GM12878 (cell line): ENCODE measurements at regions not wholly inside any gene's neighbourhood (a gene's known extent, or its start where the extent isn't known, plus 50 kb on each side); places are given as distances from the start of the nearest gene placed in this dataset.

Source experiments
- ATAC-seq: fragments of 200-7000 bp; cut with Tn5 transposase; 3 replicates; pipeline ENCODE4 v1.9.1; 2020; ENCODE audit warnings: mild to moderate bottlenecking, moderate library complexity
- BruUV-seq: library from RNA; stranded (reverse); fragments of 400-500 nt; replicated peaks from 2 replicates; lab custom pipeline; 2021; lab: Mats Ljungman, UMichigan
- CTCF ChIA-PET: fragments of 300-600 bp; sonication (Branson Sonifier 250); formaldehyde crosslinking; extraction: SDS; loops from one replicate; lab custom pipeline; 2021; ENCODE audit warnings: inconsistent platforms; lab: Yijun Ruan, JAX
- POLR2A ChIA-PET: fragments of 350-600 bp; formaldehyde crosslinking; extraction: SDS; loops from one replicate; lab custom pipeline; 2021; ENCODE audit warnings: inconsistent platforms; lab: Charles Lee
- RAD21 ChIA-PET: fragments of 300-600 bp; sonication (Branson Sonifier 250); formaldehyde crosslinking; loops from one replicate; lab custom pipeline; 2023; ENCODE audit warnings: antibody characterized with exemption; ENCODE audit not compliant: unreplicated experiment; lab: Charles Lee
- SMC1A ChIA-PET: fragments of 300-600 bp; sonication (Branson Sonifier 250); formaldehyde crosslinking; loops from one replicate; lab custom pipeline; 2023; ENCODE audit not compliant: unreplicated experiment, uncharacterized antibody; lab: Charles Lee
- DNase-seq: peaks from one replicate; pipeline ENCODE4 v3.0.0-alpha.2; 2011; ENCODE audit warnings: low read depth, low spot score
- FAIRE-seq: peaks from 3 replicates; lab custom pipeline; 2011; peaks lifted over from hg19 to GRCh38; lab: Jason Lieb, UNC
- H2AFZ ChIP-seq: 2 replicates; pipeline ENCODE4 v1.6.0; 2011; ENCODE audit warnings: low read depth, low read length, control low read depth; ENCODE audit not compliant: control insufficient read depth
- H3K27ac ChIP-seq: 2 replicates; pipeline ENCODE4 v1.5.1; 2011; ENCODE audit warnings: control low read depth; ENCODE audit not compliant: control insufficient read depth, insufficient read depth
- H3K27me3 ChIP-seq, 2 experiments: replicated peaks in 1 of 2; 2 replicates each; pipeline versions ENCODE4 v1.6.0 to v1.6.1; 2011; ENCODE audit warnings: low read length in 1 of 2; ENCODE audit not compliant: control insufficient read depth in 2 of 2, insufficient read depth in 2 of 2
- H3K36me3 ChIP-seq, 2 experiments: 2 replicates each; pipeline ENCODE4 v1.5.1; 2011; ENCODE audit warnings: low read length in 1 of 2; ENCODE audit not compliant: control insufficient read depth in 2 of 2, insufficient read depth in 2 of 2
- H3K4me1 ChIP-seq: 2 replicates; pipeline ENCODE4 v1.6.1; 2011; ENCODE audit warnings: mild to moderate bottlenecking, low read length, moderate library complexity, mixed read lengths; ENCODE audit not compliant: control insufficient read depth, insufficient read depth
- H3K4me2 ChIP-seq: 2 replicates; pipeline ENCODE4 v1.6.0; 2011; ENCODE audit warnings: control low read depth; ENCODE audit not compliant: control insufficient read depth, insufficient read depth
- H3K4me3 ChIP-seq: fragments of 200-600 bp; sonication (generic); 2 replicates; pipeline ENCODE4 v1.5.1; 2016
- H3K79me2 ChIP-seq: 2 replicates; pipeline ENCODE4 v1.6.0; 2011; ENCODE audit warnings: low read length; ENCODE audit not compliant: control insufficient read depth, insufficient read depth
- H3K9ac ChIP-seq: 2 replicates; pipeline ENCODE4 v1.8.0; 2011; ENCODE audit warnings: low read length, control low read depth, mixed read lengths; ENCODE audit not compliant: control insufficient read depth, insufficient read depth
- H3K9me3 ChIP-seq: replicated peaks from 3 replicates; pipeline ENCODE4 v1.5.1; 2011; ENCODE audit warnings: mild to moderate bottlenecking, low read length; ENCODE audit not compliant: control insufficient read depth, insufficient read depth
- H4K20me1 ChIP-seq: 2 replicates; pipeline ENCODE4 v1.6.0; 2011; ENCODE audit not compliant: control insufficient read depth, insufficient read depth
- ATF2 ChIP-seq: IDR thresholded peaks from 2 replicates; pipeline ENCODE4 v1.6.1; 2012; ENCODE audit warnings: low read length, inconsistent platforms
- ATF7 ChIP-seq: fragments of 450-650 bp; IDR thresholded peaks from 2 replicates; pipeline ENCODE4 v1.6.1; 2016; ENCODE audit warnings: low read depth, mild to moderate bottlenecking
- DPF2 ChIP-seq: fragments of 450-650 bp; IDR thresholded peaks from 2 replicates; pipeline ENCODE4 v1.6.1; 2017; ENCODE audit warnings: mild to moderate bottlenecking
- EGR1 ChIP-seq, 2 experiments: IDR thresholded peaks; 1 replicate in 1 of 2; 2 replicates in 1 of 2; pipeline ENCODE4 v1.6.1; 2011 to 2012; ENCODE audit warnings: low read depth in 2 of 2, low read length in 2 of 2, borderline replicate concordance in 1 of 2, mild to moderate bottlenecking in 1 of 2, moderate library complexity in 1 of 2
- NBN ChIP-seq: fragments of 450-650 bp; IDR thresholded peaks from 2 replicates; pipeline ENCODE4 v1.6.1; 2016
- NR2C1 ChIP-seq: fragments of 450-650 bp; IDR thresholded peaks from 2 replicates; pipeline ENCODE4 v1.6.1; 2017; ENCODE audit warnings: antibody characterized with exemption, mild to moderate bottlenecking, moderate library complexity
- TARDBP ChIP-seq: IDR thresholded peaks from 2 replicates; pipeline ENCODE4 v1.6.1; 2016; ENCODE audit warnings: borderline replicate concordance
- YBX1 ChIP-seq: fragments of 450-650 bp; IDR thresholded peaks from 2 replicates; pipeline ENCODE4 v1.6.1; 2016; ENCODE audit warnings: antibody characterized with exemption
- in situ Hi-C: fragments of 300-500 bp; cut with MboI; formaldehyde crosslinking; loops from 9 replicates; pipeline ENCODE4 v1.14.3; 2018; ENCODE audit warnings: mixed read lengths
- intact Hi-C: fragments of 100-400 bp; cut with micrococcal nuclease; formaldehyde crosslinking; loops from one replicate; pipeline ENCODE4 v1.14.2; 2022; ENCODE audit not compliant: unreplicated experiment

- no peak for TF ChIP-seq TARDBP
- TF ChIP-seq DPF2 = no peak
- no peak for TF ChIP-seq YBX1
These were observed 225.0 kb downstream of the KATNAL1 start (continued) for GRCh38 chr13:30082391-30082790.

- Histone ChIP-seq H3K27me3 (no peaks in the 10 kb centered on the region; a peak in 1 of 4 replicates), H3K79me2 (no peaks in the 10 kb centered on the region), H3K4me2 (no peak overlapping the region), H3K9ac (no peak overlapping the region), H3K4me3 (no peak overlapping the region), H2AFZ (no peak overlapping the region), H3K36me3 (no peaks in the 10 kb centered on the region), H3K4me1 (no peaks in the 10 kb centered on the region), H4K20me1 (no peaks in the 10 kb centered on the region), H3K27ac (no peak overlapping the region), H3K9me3 (no peaks in the 10 kb centered on the region; the same call in 2 of the 3 replicates)
- intact Hi-C loops (no loop called here), in situ Hi-C loops (no loop called here)
- ChIA-PET RAD21 (no interaction called here), CTCF (no interaction called here), POLR2A (no interaction called here), SMC1A (no interaction called here)
- no TSS peak for BruUV-seq
- DNase-seq = no peak
- no peak for ATAC-seq
- TF ChIP-seq ATF2 (no peak), NR2C1 (no peak), NBN (no peak), ATF7 (no peak), EGR1 (IDR thresholded peaks at IDR 0.05; ENCODE audit: borderline replicate concordance in 1 of 2, low read depth in 2 of 2, low read length in 2 of 2) (no peak)
- FAIRE-seq = no peak
These were observed 226.0 kb downstream of the KATNAL1 start for GRCh38 chr13:30081331-30081730.
